ENCODE measurements at regions not wholly inside any gene's neighbourhood (a gene's known extent, or its start where the extent isn't known, plus 50 kb on each side); places are given as distances from the start of the nearest gene placed in this dataset.
"Not testable (repeated sequence)": the region's sequence is repeated elsewhere in the genome, so short reads cannot be mapped to it uniquely, and the experiment has no call there.

DNA sequence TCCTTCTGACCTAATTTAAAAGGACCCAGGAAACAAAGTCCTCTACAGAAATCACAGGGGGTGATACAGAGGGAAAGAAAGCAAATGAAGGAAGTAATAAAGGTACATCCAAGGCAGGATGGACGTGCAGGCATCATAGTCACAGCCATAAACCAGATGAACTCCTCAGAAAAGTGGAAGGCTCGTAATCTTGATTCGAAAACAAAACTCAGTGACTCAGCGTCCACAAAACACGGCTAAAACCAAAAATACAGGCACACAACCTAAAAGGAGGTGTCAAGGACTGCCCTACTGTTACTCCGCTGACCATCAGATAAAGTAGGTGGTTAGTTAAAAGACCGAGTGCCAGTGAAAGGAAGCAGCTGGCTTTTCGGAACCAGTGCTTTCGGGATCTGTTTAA is 81.5 kb downstream of the TRIM69 start:
- ATAC-seq; H3K9me3 Mint-ChIP-seq; H3K4me1 Mint-ChIP-seq (ENCODE audit: low read depth in 2 of 2); DNase-seq (ENCODE audit: low spot score); H3K36me3 Mint-ChIP-seq; H3K27ac Mint-ChIP-seq; H3K4me3 Mint-ChIP-seq: not testable (repeated sequence)
- peaks cover 0 to 11% of the 10 kb centered on the region in 2 donors for H3K27me3 Mint-ChIP-seq

DNA sequence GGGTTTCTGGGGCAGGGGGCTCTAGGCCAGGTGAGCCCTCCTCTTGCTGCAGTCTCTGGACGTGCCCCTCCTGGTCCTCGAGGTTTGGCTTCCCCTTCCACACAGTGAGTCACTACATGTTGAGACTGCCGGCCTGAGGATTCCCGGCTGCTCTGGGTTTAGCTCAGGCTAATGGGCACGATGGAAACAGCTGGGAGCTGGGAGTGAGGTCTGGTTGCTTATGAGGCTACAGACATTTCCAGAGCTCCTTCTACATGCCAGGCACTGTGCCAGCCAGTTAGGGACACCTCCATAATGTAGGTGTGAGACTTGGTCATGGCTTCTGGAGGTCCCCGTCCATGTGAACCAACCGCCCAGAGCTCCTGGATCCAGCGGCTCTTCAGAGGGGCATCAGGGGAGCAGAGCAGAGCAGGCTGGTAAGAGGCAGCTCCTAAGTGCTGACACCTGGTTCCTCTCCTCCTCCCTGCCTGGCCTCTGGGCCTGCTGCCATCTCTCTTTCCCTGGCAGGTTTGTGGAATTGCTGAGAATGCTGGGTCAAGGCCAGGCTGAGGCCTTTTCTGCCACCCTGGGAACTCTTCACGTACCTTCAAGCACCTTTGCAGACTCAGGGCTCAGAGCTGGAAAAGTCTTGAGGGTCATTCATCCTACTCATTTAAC is 83.1 kb downstream of the TRIM69 start:
- H3K4me1 Mint-ChIP-seq (ENCODE audit: low read depth in 2 of 2); H3K9me3 Mint-ChIP-seq; H3K36me3 Mint-ChIP-seq; H3K27ac Mint-ChIP-seq; H3K27me3 Mint-ChIP-seq; DNase-seq (ENCODE audit: low spot score); H3K4me3 Mint-ChIP-seq: not testable (repeated sequence)
- peak in 1 of 2 donors; percentile 36 for ATAC-seq

DNA sequence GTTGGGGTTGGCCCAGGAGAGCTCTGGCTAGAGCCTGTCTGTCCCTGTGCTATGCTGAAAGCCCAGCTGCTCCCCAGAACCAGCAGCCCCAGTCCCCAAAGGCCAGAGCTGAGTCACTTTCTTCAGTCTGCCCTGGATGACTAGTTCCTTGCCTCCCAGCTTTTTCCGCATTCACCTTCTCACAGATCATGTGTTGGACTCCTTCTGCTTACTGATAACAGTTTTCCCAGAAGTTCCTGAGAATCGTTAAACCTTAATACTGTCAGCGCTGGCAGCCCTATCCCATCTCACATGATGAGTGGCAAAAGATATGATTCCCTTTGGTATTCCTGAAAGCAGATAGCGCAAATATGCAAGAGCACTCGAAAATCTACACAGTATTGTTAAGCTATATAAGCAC is 84.2 kb downstream of the TRIM69 start:
- H3K27me3 Mint-ChIP-seq; DNase-seq (ENCODE audit: low spot score); H3K27ac Mint-ChIP-seq; H3K36me3 Mint-ChIP-seq; H3K4me3 Mint-ChIP-seq; ATAC-seq; H3K9me3 Mint-ChIP-seq; H3K4me1 Mint-ChIP-seq (ENCODE audit: low read depth in 2 of 2): not testable (repeated sequence)

GRCh38 chr15:44820967-44821366 is 84.6 kb downstream of the TRIM69 start:
- H3K4me3 Mint-ChIP-seq; ATAC-seq; H3K36me3 Mint-ChIP-seq; H3K27me3 Mint-ChIP-seq; DNase-seq (ENCODE audit: low spot score); H3K27ac Mint-ChIP-seq; H3K9me3 Mint-ChIP-seq; H3K4me1 Mint-ChIP-seq (ENCODE audit: low read depth in 2 of 2): not testable (repeated sequence)

GRCh38 chr15:44824277-44825145 is 88.2 kb downstream of the TRIM69 start:
- H3K4me1 Mint-ChIP-seq (ENCODE audit: low read depth in 2 of 2); H3K4me3 Mint-ChIP-seq; DNase-seq (ENCODE audit: low spot score); H3K27ac Mint-ChIP-seq; H3K9me3 Mint-ChIP-seq; H3K27me3 Mint-ChIP-seq; H3K36me3 Mint-ChIP-seq: not testable (repeated sequence)
- peak; percentile 15 to 30 for ATAC-seq

DNA sequence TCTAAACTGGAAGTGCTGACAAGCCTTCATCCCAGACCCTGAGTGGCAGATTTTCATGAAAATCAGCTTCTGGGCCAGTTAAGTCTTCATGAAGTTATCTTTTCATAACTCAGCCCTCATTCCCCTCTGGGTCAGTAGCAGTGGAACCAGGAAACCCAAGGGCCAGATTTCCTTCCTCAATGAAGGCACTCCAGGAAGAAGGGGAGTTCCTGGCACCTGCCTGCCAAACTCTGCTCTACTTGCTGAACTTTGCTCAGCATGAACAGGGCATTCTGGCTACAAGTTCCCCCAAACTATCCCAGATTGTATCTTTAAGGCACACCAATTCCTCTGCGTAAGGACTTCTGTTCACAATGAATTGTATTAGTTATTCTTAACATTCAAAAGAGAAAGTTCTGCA is 90.3 kb downstream of the TRIM69 start:
- not testable (repeated sequence) for H3K36me3 Mint-ChIP-seq; H3K4me3 Mint-ChIP-seq; H3K9me3 Mint-ChIP-seq; H3K4me1 Mint-ChIP-seq (ENCODE audit: low read depth in 2 of 2); H3K27me3 Mint-ChIP-seq; ATAC-seq; H3K27ac Mint-ChIP-seq; DNase-seq (ENCODE audit: low spot score)

DNA sequence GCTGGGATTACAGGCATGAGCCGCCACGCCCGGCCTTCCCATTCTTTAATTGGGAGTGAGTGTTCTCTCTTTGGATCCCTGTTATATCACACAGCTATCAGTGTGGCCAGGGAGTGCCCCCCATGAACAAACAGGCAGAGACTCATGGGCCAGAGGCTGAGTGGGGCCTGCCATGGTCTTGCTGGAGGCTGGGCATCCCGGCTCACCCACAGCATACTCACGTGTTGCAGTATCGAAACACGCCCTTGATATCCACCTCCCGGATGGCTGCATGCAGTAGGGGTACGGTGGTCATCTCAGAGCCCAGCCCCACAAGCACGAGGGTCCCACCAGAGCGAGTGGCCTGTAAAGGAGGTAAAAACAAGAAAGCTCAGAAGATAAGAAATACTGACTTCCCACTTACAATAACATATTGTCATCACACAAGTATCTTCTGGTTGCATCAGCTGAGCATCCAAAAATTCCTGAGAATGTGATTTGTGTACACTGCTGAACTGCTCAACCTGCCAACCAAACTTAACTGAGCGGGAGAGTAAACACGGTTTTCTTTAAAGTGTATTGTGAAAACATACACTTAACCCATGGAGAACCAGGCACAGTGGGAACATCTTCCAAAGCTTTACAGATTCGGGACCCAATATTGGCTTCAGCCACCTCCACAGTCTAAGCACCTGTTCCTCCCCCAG is 92.0 kb downstream of the TRIM69 start:
- not testable (repeated sequence) for ATAC-seq; H3K4me3 Mint-ChIP-seq; H3K36me3 Mint-ChIP-seq; DNase-seq (ENCODE audit: low spot score); H3K27me3 Mint-ChIP-seq; H3K9me3 Mint-ChIP-seq; H3K27ac Mint-ChIP-seq; H3K4me1 Mint-ChIP-seq (ENCODE audit: low read depth in 2 of 2)

GRCh38 chr15:44829150-44829549 is 92.8 kb downstream of the TRIM69 start:
- H3K27ac Mint-ChIP-seq = not testable (repeated sequence)

GRCh38 chr15:44830692-44831408 is 94.5 kb downstream of the TRIM69 start:
- not testable (repeated sequence) for H3K36me3 Mint-ChIP-seq; H3K9me3 Mint-ChIP-seq; H3K27me3 Mint-ChIP-seq; H3K27ac Mint-ChIP-seq; DNase-seq (ENCODE audit: low spot score); ATAC-seq; H3K4me1 Mint-ChIP-seq (ENCODE audit: low read depth in 2 of 2); H3K4me3 Mint-ChIP-seq

More at GRCh38 chr15:44829150-44829549, 92.8 kb downstream of the TRIM69 start:
- DNase-seq (ENCODE audit: low spot score); H3K36me3 Mint-ChIP-seq; ATAC-seq; H3K4me1 Mint-ChIP-seq (ENCODE audit: low read depth in 2 of 2); H3K4me3 Mint-ChIP-seq; H3K9me3 Mint-ChIP-seq; H3K27me3 Mint-ChIP-seq: not testable (repeated sequence)

- not testable (repeated sequence) for H3K9me3 Mint-ChIP-seq; H3K4me1 Mint-ChIP-seq (ENCODE audit: low read depth in 2 of 2); H3K4me3 Mint-ChIP-seq; H3K27me3 Mint-ChIP-seq; H3K27ac Mint-ChIP-seq; ATAC-seq; DNase-seq (ENCODE audit: low spot score); H3K36me3 Mint-ChIP-seq
Measured at GRCh38 chr15:44831409-44831741, 95.0 kb downstream of the TRIM69 start.

DNA sequence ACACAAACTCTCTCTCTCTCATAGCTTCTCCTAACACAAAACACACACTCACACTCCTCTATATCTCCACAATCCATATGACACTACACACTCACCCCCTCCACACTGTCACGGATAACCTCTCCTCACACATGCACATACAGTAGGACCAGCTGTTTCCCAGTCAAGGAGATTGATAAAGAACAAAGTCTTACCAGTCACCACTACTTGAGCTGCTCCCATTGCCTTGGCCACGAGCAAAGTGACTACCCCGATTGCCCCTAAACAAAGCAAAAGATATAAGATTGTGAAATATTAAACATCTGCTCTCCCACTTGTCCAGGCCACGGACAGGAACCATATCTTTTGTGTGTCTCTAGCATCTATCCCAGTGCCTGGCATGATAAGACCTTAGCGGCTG is 95.8 kb downstream of the TRIM69 start:
- not testable (repeated sequence) for H3K4me3 Mint-ChIP-seq; DNase-seq (ENCODE audit: low spot score); H3K27me3 Mint-ChIP-seq; H3K9me3 Mint-ChIP-seq; H3K4me1 Mint-ChIP-seq (ENCODE audit: low read depth in 2 of 2); H3K27ac Mint-ChIP-seq; ATAC-seq; H3K36me3 Mint-ChIP-seq

GRCh38 chr15:44833081-44833480 is 96.8 kb downstream of the TRIM69 start:
- not testable (repeated sequence) for H3K4me1 Mint-ChIP-seq (ENCODE audit: low read depth in 2 of 2); H3K36me3 Mint-ChIP-seq; H3K27me3 Mint-ChIP-seq; H3K9me3 Mint-ChIP-seq; DNase-seq (ENCODE audit: low spot score); H3K4me3 Mint-ChIP-seq; ATAC-seq; H3K27ac Mint-ChIP-seq

DNA sequence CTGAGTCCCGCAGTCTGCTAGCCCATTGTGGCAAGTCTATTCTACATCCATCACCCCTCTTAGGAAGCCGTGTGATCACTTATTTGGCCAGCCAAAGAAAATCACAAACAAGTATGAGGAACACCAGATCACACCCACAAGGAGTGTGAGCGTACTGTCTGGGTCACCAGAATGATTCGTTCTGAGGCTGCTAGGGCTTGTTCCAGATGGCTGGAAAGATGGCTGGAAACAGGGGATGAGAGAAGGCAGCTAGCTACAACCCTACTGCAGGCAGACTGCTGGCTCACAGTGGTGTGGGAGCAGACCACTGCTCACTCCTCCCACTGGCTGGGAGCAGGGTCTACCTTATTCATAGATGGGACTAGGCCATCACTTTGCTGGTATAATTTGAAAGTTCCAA is 97.4 kb downstream of the TRIM69 start:
- not testable (repeated sequence) for ATAC-seq

DNA sequence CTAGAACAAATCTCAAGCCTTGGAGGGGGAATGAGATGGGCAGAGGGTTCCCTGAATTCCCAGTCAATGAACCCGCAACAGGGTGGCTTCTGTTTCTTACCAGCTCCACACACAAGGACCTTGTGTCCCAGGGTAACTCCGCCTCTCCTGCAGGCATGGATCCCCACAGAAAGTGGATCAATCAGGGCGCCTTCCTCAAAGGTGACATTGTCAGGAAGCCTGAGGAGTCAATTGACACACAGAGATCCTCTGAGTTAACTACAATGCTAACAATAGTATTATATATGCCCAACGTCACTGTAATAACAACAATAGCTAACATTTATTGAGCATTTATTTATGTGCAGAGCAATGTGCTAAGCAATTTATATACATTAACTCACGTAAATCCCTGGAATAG is 98.8 kb downstream of the TRIM69 start:
- ATAC-seq; H3K27me3 Mint-ChIP-seq; H3K36me3 Mint-ChIP-seq; H3K27ac Mint-ChIP-seq; DNase-seq (ENCODE audit: low spot score); H3K4me3 Mint-ChIP-seq; H3K4me1 Mint-ChIP-seq (ENCODE audit: low read depth in 2 of 2); H3K9me3 Mint-ChIP-seq: not testable (repeated sequence)

More for the DNA sequence above, 97.4 kb downstream of the TRIM69 start:
- H3K4me3 Mint-ChIP-seq; H3K4me1 Mint-ChIP-seq (ENCODE audit: low read depth in 2 of 2); H3K36me3 Mint-ChIP-seq; H3K9me3 Mint-ChIP-seq; H3K27ac Mint-ChIP-seq; DNase-seq (ENCODE audit: low spot score); H3K27me3 Mint-ChIP-seq: not testable (repeated sequence)

Data from natural killer cell treated with Interleukin-12 subunit alpha and Interleukin-12 subunit beta and Interleukin-15 and Interleukin-18, amount 100 ng/mL, for 72 hours (primary cell).